ENCODE measurements at regions not wholly inside any gene's neighbourhood (a gene's known extent, or its start where the extent isn't known, plus 50 kb on each side); places are given as distances from the start of the nearest gene placed in this dataset.

DNA sequence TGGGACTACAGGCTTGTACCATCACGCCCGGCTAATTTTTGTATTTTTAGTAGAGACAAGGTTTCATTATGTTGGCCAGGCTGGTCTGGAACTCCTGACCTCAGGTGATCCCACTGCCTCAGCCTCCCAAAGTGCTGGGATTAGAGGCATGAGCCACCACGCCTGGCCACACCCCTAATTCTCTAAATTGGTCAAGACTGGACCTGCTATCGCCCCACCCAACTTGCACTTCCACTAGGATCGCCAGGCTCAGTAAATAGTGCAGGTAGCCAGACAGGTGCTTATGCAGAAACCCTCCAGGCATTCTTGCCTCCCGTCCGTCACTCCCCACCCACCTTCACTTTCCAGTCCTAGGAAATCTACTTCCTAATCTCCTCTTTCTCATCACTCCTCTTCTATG is 481.4 kb upstream of the EEF2KMT start:
- intact Hi-C loops (cut with micrococcal nuclease) = no loop called here

- intact Hi-C loops (cut with micrococcal nuclease) = no loop called here
Observed at GRCh38 chr16:5577463-5577862, 479.9 kb upstream of the EEF2KMT start.

GRCh38 chr16:5575646-5576245 is 478.2 kb upstream of the EEF2KMT start:
- intact Hi-C loops (cut with micrococcal nuclease) = no loop called here

- intact Hi-C loops (cut with micrococcal nuclease) = no loop called here
Observed at GRCh38 chr16:5575121-5575520, 477.5 kb upstream of the EEF2KMT start.

GRCh38 chr16:5572056-5572455 is 474.5 kb upstream of the EEF2KMT start:
- intact Hi-C loops (cut with micrococcal nuclease) = no loop called here

DNA sequence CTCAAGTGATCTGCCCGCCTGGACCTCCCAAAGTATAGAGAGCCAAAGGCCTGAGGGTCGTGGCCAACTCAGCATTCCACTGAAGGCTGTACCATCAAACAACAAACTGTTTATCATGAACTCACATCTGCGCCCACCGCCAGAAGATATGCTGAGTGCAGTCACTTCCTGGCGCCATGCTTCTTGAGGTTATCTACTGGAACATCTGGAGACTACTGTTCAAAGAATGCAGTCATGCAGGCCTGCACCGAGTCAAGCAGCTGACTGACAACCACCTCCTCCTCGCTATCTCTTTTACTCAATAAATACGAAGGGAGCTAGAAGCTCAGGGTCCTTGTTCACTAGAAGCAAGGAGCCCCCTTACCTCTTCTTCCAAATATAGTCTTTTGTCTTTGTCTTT is 473.9 kb upstream of the EEF2KMT start:
- intact Hi-C loops (cut with micrococcal nuclease) = no loop called here

- intact Hi-C loops (cut with micrococcal nuclease) = no loop called here
Observed at GRCh38 chr16:5561800-5562199, 464.2 kb upstream of the EEF2KMT start.

- intact Hi-C loops (cut with micrococcal nuclease) = no loop called here
Observed at GRCh38 chr16:5560084-5560483, 462.5 kb upstream of the EEF2KMT start.

DNA sequence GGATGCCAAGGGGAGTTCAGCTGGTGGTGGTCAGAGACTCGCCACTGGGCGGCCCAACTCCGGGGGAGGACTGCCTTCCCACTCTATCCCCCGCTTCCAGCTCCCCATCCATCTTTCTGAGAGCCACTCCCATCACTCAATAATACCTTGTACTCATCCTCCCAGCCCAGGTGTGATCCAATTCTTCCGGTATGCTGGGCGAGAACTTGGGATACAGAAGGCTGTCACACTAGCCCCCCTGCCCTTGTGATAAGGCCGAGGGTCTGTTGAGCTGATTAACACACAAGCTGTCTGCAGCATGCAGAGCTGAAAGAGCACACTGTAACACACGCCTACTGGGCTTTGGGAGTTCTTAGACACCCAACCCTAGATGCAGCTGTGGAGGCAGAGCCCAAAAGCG is 460.4 kb upstream of the EEF2KMT start:
- intact Hi-C loops (cut with micrococcal nuclease) = no loop called here

GRCh38 chr16:5557448-5557847 is 459.9 kb upstream of the EEF2KMT start:
- intact Hi-C loops (cut with micrococcal nuclease) = no loop called here

DNA sequence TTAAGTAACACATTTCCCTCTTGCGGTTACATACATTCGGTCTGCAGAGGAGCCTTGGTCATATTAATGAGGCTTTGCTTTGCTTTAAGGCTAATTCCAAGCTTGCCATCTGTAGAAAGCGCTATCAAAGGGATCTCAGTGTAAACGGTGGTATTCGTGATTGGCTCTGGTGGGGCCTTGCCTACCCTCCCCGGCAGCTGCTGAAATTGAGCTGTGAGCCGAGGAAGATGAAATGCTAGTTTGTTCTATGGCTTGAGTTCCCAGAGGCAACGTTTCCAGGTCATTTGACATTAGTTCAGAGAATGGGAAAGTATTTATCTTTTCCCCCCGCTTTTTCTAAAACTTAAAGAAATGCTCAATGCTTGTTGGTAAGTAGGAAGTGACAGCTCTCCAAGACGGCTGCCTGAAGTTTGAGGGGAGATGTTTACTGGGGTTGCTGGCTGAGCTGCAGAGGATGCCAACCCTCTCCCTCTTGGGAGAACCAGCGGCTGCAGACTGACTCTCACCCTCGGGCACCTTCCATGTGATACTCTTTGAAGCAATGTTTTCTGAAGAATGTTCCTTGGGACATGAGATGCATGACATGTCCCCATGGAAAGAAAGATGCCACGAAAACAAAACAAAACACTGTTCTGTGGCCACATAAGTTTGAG is 458.7 kb upstream of the EEF2KMT start:
- intact Hi-C loops (cut with micrococcal nuclease) = no loop called here

GRCh38 chr16:5551909-5552308 is 454.3 kb upstream of the EEF2KMT start:
- intact Hi-C loops (cut with micrococcal nuclease) = no loop called here

- intact Hi-C loops (cut with micrococcal nuclease) = no loop called here
Observed at GRCh38 chr16:5549802-5550201, 452.2 kb upstream of the EEF2KMT start.

DNA sequence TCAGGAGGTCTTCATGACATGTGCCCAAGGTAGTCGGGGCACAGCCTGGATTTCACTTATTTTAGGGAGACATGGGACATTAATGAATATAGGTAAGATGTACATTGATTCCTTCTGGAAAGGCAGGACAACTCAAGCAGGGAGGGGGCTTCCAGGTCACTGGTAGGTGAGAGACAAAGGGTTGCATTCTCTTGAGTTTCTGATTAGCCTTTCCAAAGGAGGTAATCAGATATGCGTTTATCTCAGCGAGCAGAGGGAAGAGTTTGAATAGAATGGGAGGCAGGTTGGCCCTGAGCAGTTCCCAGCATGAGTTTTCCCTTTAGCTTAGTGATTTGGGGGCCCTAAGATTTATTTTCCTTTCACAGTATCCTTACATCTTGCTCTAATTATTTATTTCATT is 443.8 kb upstream of the EEF2KMT start:
- intact Hi-C loops (cut with micrococcal nuclease) = no loop called here

DNA sequence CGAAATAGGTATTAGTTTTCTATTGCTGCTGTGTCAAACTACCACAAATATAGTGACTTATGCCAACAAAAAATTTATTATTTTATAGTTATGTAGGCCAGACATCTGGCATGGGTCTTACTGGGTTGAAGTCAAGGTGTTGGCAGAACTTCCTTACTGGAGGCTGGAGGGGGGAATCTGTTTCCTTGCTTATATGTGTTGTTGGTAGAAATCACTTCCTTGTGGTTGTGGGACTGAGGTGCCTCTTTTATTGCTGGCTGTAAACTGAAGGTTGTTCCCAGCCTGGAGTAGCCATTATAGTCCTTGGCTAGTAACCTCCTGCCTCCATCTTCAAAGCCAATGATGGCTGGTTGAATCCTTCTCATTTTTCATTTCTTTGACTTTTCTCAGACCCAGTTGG is 439.8 kb upstream of the EEF2KMT start:
- intact Hi-C loops (cut with micrococcal nuclease) = no loop called here

- intact Hi-C loops (cut with micrococcal nuclease) = no loop called here
Observed at GRCh38 chr16:5533321-5533888, 435.8 kb upstream of the EEF2KMT start.

DNA sequence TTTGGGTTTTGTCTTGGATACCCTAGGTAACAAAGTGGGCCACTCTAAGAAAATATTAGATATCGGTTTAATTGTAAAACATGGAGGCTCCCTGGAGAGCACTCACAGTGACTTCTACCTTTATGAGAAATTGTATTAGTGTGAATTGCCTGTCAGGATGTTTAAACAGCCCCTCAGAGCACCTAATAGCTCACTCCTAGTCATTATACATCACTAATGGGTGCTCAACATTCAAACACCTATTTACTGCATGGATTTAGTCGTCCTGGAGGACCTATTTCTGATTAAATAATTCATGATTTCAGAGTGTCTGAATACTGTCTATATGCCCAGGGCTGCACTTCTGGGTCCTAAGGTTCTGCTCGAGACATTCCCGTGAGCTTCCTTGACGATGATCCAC is 430.2 kb upstream of the EEF2KMT start:
- intact Hi-C loops (cut with micrococcal nuclease) = no loop called here

- intact Hi-C loops (cut with micrococcal nuclease) = no loop called here
Observed at GRCh38 chr16:5526826-5527225, 429.2 kb upstream of the EEF2KMT start.

- intact Hi-C loops (cut with micrococcal nuclease) = no loop called here
Observed at GRCh38 chr16:5523829-5524228, 426.2 kb upstream of the EEF2KMT start.

- intact Hi-C loops (cut with micrococcal nuclease) = no loop called here
Observed at GRCh38 chr16:5516115-5516514, 418.5 kb upstream of the EEF2KMT start.

DNA sequence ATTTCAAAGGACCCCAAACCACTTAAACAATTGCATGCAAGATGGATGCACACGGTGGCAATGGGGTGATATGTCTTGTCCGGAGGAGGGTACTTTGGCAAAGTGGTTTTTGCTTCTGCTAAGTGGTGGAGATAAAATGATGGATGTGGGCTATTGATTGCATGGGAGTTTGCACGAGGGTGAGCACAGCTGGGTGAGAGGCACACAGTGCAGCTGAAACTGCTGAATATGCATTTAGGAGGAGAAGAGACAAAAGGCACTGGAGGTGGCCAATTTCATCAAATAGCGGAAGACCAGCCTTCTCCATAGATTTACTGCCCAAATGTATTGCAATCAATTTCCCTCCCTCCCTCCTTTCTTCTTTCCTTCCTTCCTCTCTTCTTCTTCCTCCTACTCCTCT is 414.4 kb upstream of the EEF2KMT start:
- intact Hi-C loops (cut with micrococcal nuclease) = no loop called here

DNA sequence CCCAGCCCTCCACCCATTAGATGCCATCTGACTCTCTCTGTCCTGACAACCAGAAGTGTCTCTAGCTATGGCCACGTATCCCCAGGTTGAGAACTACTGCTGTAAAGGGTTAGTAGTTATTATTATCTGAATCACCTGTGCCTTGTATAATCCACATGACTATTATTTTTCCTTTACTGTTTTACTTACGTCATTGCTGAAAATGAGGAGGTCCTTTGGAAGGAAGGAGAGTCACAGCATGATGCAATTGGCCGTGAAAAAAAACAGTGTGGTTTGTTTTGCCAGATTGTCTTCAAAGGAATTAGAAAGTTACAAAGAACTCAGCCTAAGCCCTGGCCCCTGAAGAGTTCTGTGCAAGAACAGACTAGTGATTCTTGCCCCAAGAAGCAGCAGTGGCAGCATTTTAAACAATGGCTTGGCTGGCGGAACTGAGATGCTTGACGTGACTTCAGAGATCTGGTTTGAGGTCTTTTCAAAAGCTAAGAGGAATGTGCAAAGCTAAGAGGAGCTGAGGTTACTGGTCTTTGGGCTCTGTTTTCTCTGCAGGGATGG is 413.3 kb upstream of the EEF2KMT start:
- intact Hi-C loops (cut with micrococcal nuclease) = no loop called here

DNA sequence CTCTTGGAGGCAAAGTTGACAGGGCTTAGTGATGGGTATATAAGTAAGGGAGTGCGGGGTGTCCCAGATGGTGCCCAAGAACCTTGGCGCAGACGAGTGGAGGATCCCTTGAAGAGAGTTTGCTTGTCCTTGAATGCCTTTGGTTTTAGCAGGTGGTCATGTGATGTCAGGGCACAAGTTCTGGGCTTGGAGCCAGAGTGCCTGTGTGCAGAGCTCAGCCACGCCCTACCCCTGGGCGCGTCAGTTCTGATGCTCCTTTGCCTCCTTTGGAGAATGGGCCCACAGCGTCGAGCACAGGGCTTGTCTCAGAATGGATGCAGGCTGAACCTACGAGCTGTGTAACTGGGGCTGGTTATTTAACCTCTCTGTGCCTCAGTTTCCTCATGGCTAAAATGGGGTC is 412.2 kb upstream of the EEF2KMT start:
- intact Hi-C loops (cut with micrococcal nuclease) = no loop called here

Measured in T-helper 1 cell treated with Interleukin-12 subunit alpha and Interleukin-12 subunit beta and Interleukin-4 antibody, amounts not matched to agents 30 ng/mL and 1 ng/mL, for 36 hours (primary cell).